Adrenal gland (tissue), 5 donors: ENCODE measurements at regions not wholly inside any gene's neighbourhood (a gene's known extent, or its start where the extent isn't known, plus 50 kb on each side); places are given as distances from the start of the nearest gene placed in this dataset.

Experiments used
- POLR2A ChIP-seq, 2 donors: fragments of 450-650 bp; IDR thresholded peaks; one replicate each; pipeline ENCODE4 v1.6.1; 2017; ENCODE audit warnings: antibody characterized with exemption in 2 of 2, mild to moderate bottlenecking in 2 of 2, moderate library complexity in 1 of 2
- TF ChIP-seq, protein P1 (sequence below), 6 experiments: fragments of 450-650 bp in 4 of 6; fragments of 200-600 bp in 2 of 6; sonication (generic) in 1 of 6; IDR thresholded peaks; 1 replicate in 5 of 6; 2 replicates in 1 of 6; pipeline versions ENCODE4 v1.5.1 to v1.8.0; 2016 to 2021; ENCODE audit warnings: antibody characterized with exemption in 6 of 6, mild to moderate bottlenecking in 2 of 6, moderate library complexity in 1 of 6
- donor health status: DM: no; HTN: no; CAD: no.

GRCh38 chr13:91141543-91142061 lies 205.9 kb upstream of the MIR17HG start:
- TF ChIP-seq, protein P1, sequence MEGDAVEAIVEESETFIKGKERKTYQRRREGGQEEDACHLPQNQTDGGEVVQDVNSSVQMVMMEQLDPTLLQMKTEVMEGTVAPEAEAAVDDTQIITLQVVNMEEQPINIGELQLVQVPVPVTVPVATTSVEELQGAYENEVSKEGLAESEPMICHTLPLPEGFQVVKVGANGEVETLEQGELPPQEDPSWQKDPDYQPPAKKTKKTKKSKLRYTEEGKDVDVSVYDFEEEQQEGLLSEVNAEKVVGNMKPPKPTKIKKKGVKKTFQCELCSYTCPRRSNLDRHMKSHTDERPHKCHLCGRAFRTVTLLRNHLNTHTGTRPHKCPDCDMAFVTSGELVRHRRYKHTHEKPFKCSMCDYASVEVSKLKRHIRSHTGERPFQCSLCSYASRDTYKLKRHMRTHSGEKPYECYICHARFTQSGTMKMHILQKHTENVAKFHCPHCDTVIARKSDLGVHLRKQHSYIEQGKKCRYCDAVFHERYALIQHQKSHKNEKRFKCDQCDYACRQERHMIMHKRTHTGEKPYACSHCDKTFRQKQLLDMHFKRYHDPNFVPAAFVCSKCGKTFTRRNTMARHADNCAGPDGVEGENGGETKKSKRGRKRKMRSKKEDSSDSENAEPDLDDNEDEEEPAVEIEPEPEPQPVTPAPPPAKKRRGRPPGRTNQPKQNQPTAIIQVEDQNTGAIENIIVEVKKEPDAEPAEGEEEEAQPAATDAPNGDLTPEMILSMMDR (IDR thresholded peaks at IDR 0.05) = no peak
- no peak for TF ChIP-seq POLR2A (IDR thresholded peaks at IDR 0.05)
